ENCODE measurements at regions not wholly inside any gene's neighbourhood (a gene's known extent, or its start where the extent isn't known, plus 50 kb on each side); places are given as distances from the start of the nearest gene placed in this dataset.

DNA sequence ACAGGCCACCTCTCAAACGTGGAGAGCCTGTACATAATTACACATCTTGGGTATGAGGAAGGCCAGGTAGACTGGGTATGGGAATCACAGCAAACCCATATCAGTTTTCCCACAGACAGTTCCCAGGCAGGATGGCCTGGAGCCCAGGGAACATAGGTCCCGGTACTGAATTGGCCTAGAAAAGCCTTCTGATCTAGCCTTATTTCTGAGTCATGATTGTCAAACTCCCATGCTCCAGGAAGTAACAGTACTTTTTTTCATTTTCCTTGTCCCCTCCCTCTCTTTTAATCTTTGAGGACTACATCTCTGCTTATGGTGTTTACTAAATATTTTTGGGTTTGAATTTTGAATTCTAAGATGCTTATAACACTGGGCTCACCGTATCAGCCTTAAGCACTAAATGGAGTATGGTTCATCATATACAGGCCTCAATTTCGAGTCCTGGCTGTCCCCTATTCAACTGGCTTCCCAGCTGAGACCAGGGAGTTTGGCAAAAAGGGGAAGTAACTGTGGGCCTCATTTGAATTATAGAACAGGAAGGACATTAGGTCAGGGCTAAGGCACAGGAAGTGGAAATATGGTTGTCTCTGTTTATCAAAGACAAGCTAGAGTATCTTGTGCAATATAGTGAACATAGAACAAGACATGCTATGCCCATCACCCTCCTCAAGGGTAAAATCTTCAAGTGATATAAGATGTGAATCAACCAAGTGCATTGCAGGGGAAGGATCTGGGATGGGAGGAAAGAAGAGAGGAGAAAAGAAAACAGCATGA lies 494.6 kb downstream of the NTRK3 start:
- no peak for DNase-seq

DNA sequence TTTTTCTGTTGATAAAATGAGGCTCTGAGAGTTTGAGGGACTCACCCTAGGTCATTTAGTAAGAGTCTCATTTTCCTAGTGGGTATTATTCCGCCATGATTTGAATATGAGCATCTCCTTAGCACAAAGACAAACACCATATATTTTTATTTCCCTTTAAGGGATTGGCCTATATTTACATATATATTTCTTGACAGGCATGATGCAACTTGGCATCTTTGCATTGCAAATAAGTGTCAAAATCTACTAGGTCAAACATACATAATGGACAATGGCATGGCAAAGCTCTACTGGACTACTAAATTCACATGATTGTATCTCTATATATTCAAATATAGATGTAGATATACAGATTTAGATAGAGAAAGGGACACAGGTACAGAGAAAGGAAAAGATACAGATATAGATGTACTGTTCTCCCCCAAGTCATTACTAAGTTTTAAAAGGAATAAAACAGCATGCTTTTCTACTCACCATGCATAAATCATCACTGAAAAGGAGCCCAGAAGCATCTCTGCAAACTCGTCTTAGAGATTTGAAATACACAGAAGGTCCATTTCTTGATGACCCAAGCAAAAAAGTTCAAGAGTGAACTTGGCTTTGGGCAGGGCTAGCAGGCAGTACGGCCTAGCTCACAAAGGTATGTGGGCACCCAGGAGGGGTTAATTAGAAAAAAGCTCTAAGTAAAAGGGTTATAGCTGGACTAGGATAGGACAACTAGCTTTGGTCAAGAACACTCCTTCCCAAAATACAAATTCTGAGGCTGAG lies 495.8 kb downstream of the NTRK3 start:
- Mint-ChIP-seq H3K4me3 (no peak overlapping the region), H3K9me3 (peaks cover 0 to 3% of the 10 kb centered on the region in 2 donors), H3K4me1 (ENCODE audit: low read depth in 2 of 2) (peaks cover 6 to 7% of the 10 kb centered on the region in 2 donors), H3K36me3 (ENCODE audit: insufficient read depth) (peaks cover 4% of the 10 kb centered on the region), H3K27ac (no peak overlapping the region), H3K27me3 (peaks cover 0 to 9% of the 10 kb centered on the region in 2 donors)
- DNase-seq = no peak
- ATAC-seq (replicated peaks) = no peak

More for the DNA sequence above, 494.6 kb downstream of the NTRK3 start:
- H3K36me3 Mint-ChIP-seq (ENCODE audit: insufficient read depth) = peaks cover 4% of the 10 kb centered on the region
- ATAC-seq (replicated peaks) = no peak
- H3K4me3 Mint-ChIP-seq = no peak overlapping the region
- H3K9me3 Mint-ChIP-seq = peaks cover 0 to 3% of the 10 kb centered on the region in 2 donors
- H3K4me1 Mint-ChIP-seq (ENCODE audit: low read depth in 2 of 2) = peaks cover 6 to 7% of the 10 kb centered on the region in 2 donors
- H3K27me3 Mint-ChIP-seq = peaks cover 0 to 6% of the 10 kb centered on the region in 2 donors
- H3K27ac Mint-ChIP-seq = no peak overlapping the region

DNA sequence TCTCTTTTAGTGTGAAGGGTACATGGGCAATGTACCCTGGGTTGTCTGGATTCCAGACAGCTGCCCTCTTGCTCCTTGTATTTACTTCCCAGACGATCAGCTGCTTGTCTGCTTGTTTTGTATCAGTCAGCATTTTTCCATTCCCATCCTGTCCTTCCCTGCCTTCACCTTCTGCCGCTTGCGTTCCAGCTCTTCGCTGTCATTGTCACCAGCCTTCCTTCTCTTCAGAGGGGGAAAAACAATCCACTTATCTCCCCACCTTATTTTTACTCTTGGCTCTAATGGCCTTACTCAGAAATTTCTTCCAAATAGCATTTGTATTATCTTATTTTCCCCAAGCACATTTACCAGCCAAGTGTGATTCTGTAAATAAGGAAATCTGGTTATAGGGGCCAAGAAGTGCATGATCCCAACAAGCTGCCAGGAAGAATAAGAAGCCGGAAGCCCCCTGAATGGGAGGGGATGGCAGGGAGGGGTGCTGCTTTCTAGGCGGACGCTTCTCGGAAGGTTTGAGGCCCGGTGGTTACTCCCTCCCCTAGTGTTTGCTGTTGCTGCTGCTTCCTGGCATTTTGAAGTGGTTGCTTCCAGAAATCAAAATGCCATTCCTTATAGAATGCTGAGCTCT lies 497.6 kb downstream of the NTRK3 start:
- no peak overlapping the region for H3K4me3 Mint-ChIP-seq
- H3K9me3 Mint-ChIP-seq = peaks cover 0 to 3% of the 10 kb centered on the region in 2 donors
- H3K27ac Mint-ChIP-seq = no peak overlapping the region
- peaks cover 9% of the 10 kb centered on the region in 2 donors for H3K27me3 Mint-ChIP-seq
- ATAC-seq (replicated peaks) = no peak
- DNase-seq = no peak
- H3K4me1 Mint-ChIP-seq (ENCODE audit: low read depth in 2 of 2) = peaks cover 6 to 7% of the 10 kb centered on the region in 2 donors
- H3K36me3 Mint-ChIP-seq (ENCODE audit: insufficient read depth) = peaks cover 4% of the 10 kb centered on the region

DNA sequence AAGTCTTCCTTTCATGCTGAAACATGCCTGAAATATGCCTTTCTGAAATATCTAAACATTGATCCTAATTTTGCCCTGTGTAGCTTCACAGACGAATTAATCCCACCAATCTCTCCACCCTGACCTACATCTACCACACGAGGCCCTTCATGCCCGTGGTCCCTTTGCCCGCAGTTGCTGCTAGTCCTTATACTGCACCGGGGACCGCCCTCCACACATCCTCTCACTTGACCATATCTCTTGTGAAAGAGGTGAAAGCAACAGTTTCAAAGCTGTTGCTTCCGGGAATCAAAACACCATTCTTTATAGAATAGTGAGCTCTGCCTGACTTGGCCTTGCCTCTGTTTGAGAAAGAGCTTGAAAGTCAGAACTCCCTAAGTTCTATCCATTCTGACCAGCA lies 499.5 kb downstream of the NTRK3 start:
- no peak overlapping the region for H3K4me3 Mint-ChIP-seq
- H3K9me3 Mint-ChIP-seq = no peaks in the 10 kb centered on the region
- H3K27me3 Mint-ChIP-seq = peaks cover 9% of the 10 kb centered on the region in 2 donors
- H3K4me1 Mint-ChIP-seq (ENCODE audit: low read depth in 2 of 2) = peaks cover 4 to 5% of the 10 kb centered on the region in 2 donors
- peaks cover 4% of the 10 kb centered on the region for H3K36me3 Mint-ChIP-seq (ENCODE audit: insufficient read depth)
- DNase-seq (no peak), ATAC-seq (replicated peaks) (no peak)
- no peak overlapping the region for H3K27ac Mint-ChIP-seq

DNA sequence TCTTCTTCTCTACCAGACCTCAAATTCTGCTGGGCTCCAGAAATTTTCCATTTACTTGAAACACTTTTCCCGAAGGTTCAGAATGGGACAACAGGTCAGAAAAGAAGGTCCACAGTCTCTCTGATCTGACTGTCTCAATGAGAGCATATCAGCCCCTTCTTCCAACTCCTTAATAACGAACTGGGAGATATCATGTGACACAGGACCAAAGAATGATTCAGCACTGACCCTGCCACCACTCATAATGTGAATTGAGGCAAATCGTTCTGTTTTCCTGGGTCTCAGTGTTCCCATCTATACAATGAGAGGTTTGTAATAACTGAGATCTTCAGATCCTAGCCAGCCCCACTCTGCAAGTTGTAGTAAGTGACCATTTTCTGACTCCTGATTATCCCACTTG lies 500.5 kb downstream of the NTRK3 start:
- DNase-seq (no peak), ATAC-seq (replicated peaks) (no peak)
- no peaks in the 10 kb centered on the region for H3K4me1 Mint-ChIP-seq (ENCODE audit: low read depth in 2 of 2)
- H3K9me3 Mint-ChIP-seq = no peaks in the 10 kb centered on the region
- no peak overlapping the region for H3K27ac Mint-ChIP-seq
- peaks cover 9% of the 10 kb centered on the region in 2 donors for H3K27me3 Mint-ChIP-seq
- no peak overlapping the region for H3K4me3 Mint-ChIP-seq
- peaks cover 4% of the 10 kb centered on the region for H3K36me3 Mint-ChIP-seq (ENCODE audit: insufficient read depth)

DNA sequence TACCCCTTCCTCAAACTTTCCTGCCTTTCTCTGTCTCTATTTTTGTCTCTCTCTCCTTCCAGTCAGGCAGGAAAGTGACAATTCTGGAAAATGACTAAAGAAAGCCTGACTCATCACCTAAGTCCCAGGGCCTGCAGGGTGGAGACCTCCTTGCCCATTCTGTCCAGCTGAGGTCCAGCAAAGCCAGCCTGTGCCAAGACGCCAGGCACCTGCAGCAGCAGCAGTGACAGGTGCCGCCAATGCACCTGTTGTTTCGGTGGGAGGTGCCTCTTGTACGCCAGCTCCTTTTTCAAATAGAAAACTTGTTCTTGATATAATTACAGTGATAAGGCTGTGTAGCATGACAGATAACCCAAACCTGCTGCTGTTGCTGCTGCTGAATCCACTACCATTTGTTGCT lies 501.3 kb downstream of the NTRK3 start:
- DNase-seq (no peak), ATAC-seq (replicated peaks) (no peak)
- Mint-ChIP-seq H3K4me3 (no peak overlapping the region), H3K4me1 (ENCODE audit: low read depth in 2 of 2) (no peaks in the 10 kb centered on the region), H3K36me3 (ENCODE audit: insufficient read depth) (peaks cover 4% of the 10 kb centered on the region), H3K27ac (no peak overlapping the region), H3K27me3 (peaks cover 9% of the 10 kb centered on the region in 2 donors), H3K9me3 (no peaks in the 10 kb centered on the region)

DNA sequence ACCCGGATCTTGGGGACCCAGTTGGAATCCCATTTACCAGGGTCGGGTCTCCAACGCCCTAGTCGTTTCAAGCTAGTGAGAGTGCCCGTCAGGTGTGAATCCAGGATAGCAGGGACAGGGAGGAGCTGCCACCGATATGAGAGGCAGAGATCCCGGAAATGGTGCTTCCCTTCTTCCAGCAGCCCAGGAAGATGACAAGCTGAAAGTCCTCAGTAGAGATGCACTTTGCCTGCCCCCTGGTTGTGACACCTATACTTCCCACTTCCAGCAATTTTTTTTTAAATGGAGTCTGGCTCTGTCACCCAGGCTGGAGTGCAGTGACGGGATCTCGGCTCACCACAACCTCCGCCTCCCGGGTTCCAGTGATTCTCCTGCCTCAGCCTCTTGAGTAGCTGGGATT lies 503.0 kb downstream of the NTRK3 start:
- DNase-seq (no peak), ATAC-seq (replicated peaks) (no peak)
- Mint-ChIP-seq H3K27me3 (peaks cover 9% of the 10 kb centered on the region in 2 donors), H3K27ac (no peak overlapping the region), H3K36me3 (ENCODE audit: insufficient read depth) (peaks cover 4% of the 10 kb centered on the region), H3K4me1 (ENCODE audit: low read depth in 2 of 2) (no peaks in the 10 kb centered on the region), H3K9me3 (no peaks in the 10 kb centered on the region), H3K4me3 (no peak overlapping the region)

DNA sequence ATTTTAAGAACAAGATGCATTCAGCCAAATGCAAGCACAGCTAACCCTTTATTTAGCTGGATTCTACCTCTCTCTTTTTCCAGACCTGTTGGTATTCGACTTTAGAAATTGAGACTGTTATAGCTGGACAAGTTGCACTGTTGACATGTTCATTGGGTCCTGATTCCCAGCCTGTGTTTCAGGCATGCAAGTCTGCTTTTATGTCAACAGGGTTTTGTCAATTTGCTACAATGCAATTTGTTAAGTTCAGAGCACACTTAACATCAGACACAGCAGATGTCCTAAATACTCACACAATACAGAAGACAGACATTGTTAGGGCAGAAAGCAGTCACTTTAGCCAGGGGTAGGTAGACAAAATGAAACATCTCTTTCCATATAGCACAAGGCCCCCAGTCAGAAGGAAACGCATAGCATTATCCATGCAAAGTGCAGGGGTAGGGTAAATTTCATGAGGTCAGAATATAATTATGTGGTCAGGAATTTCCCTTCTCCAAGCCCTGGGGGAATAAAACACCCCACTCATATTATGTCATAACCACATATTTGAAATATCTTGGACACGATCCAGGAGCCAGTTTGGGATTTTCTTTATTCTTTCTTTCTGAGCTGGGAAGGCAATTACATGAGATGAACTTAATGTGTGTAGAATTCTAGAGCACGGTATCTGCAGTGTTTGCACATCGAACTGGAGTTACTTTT lies 504.1 kb downstream of the NTRK3 start:
- Mint-ChIP-seq H3K27me3 (peaks cover 9 to 16% of the 10 kb centered on the region in 2 donors), H3K4me3 (no peak overlapping the region), H3K27ac (no peak overlapping the region), H3K4me1 (ENCODE audit: low read depth in 2 of 2) (no peaks in the 10 kb centered on the region), H3K9me3 (no peaks in the 10 kb centered on the region), H3K36me3 (ENCODE audit: insufficient read depth) (no peaks in the 10 kb centered on the region)
- ATAC-seq (replicated peaks) (no peak), DNase-seq (no peak)

DNA sequence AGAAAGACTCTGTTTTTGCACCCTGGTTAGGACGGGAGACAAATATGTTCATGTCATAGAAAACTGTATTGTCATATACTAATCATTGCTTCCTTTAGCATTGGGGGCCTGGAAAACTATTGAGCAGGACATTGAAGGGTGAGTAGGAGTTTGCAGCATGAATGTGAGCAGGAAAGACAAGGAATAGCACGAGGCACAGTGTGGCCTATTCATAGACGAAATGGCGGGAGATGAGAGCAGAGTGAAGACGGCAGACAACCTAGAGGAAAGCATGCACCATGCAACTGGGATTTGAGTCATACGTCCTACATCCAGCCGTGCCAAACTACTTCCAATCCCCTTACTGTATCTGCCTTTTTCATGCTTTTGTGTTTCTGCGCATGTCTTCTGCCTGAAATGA lies 508.1 kb downstream of the NTRK3 start:
- H3K27me3 Mint-ChIP-seq = peaks cover 0 to 21% of the 10 kb centered on the region in 2 donors
- DNase-seq = no peak
- no peaks in the 10 kb centered on the region for H3K9me3 Mint-ChIP-seq

DNA sequence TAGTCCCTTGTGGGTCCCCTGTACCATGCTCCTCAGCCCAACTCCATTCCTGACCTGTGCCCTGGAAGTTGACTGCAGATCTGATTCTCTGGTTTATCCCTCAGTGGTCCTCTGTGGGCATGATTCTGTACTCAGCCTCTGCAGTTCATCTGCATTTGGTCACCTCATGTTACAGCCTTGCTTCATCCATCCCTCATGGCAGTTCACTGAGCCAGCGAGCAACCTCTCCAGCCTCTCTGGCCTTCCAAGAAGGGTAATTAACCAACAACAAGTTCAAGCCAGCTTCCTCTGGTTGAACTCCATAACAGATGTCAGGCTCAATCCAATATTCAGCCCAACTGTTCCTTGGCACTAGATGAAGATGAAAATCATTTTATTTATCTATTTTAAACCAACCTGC lies 509.5 kb downstream of the NTRK3 start:
- Mint-ChIP-seq H3K4me3 (no peak overlapping the region), H3K9me3 (no peaks in the 10 kb centered on the region), H3K27me3 (peaks cover 0 to 21% of the 10 kb centered on the region in 2 donors), H3K27ac (no peak overlapping the region), H3K36me3 (ENCODE audit: insufficient read depth) (no peaks in the 10 kb centered on the region), H3K4me1 (ENCODE audit: low read depth in 2 of 2) (no peaks in the 10 kb centered on the region)
- DNase-seq (no peak), ATAC-seq (replicated peaks) (no peak)

More for the DNA sequence above, 508.1 kb downstream of the NTRK3 start:
- H3K4me1 Mint-ChIP-seq (ENCODE audit: low read depth in 2 of 2) = no peaks in the 10 kb centered on the region
- H3K4me3 Mint-ChIP-seq = no peak overlapping the region
- H3K27ac Mint-ChIP-seq = no peak overlapping the region
- no peaks in the 10 kb centered on the region for H3K36me3 Mint-ChIP-seq (ENCODE audit: insufficient read depth)
- no peak for ATAC-seq (replicated peaks)

DNA sequence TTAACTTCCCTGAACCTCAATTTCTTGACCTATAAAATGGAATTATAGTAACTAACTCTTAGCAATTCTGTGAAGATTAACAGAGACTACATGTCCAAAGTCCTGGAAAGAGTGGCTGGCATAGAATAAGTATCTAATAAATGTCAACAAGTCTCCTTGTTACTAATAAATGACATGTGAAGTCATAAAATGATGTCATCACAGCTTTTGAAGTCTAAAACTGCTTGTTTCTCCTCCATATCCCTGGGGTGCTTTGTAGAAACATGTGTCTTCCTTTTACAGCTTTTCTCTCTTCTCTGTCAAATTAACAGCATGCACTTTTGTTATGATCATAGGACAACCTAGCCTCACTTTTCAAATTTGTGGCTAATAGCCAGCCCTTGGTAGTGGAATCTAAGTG lies 510.2 kb downstream of the NTRK3 start:
- no peak for ATAC-seq (replicated peaks)
- peaks cover 0 to 21% of the 10 kb centered on the region in 2 donors for H3K27me3 Mint-ChIP-seq
- H3K27ac Mint-ChIP-seq = no peak overlapping the region
- no peaks in the 10 kb centered on the region for H3K4me1 Mint-ChIP-seq (ENCODE audit: low read depth in 2 of 2)
- H3K36me3 Mint-ChIP-seq (ENCODE audit: insufficient read depth) = no peaks in the 10 kb centered on the region
- H3K4me3 Mint-ChIP-seq = no peak overlapping the region
- no peaks in the 10 kb centered on the region for H3K9me3 Mint-ChIP-seq
- DNase-seq = no peak

DNA sequence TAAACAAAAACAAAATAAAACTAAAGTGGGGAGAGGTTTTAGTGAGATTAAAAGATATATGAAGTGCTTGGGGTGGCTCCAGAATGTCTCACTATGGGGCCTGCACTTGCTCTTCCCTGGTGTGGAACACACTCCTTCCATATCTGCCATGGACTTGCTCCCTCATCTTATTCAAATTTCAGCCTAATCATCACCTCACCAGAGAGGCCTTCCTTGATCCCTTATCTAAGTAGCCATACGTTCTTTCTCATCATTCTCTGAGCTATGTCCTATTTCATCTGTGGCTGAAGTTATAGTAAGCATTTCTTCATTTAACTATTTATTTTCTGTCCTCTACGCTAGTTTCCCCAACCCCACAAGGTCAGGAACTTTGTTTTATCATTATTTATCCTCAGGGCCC lies 511.7 kb downstream of the NTRK3 start:
- ATAC-seq (replicated peaks) (no peak), DNase-seq (no peak)
- Mint-ChIP-seq H3K36me3 (ENCODE audit: insufficient read depth) (no peaks in the 10 kb centered on the region), H3K4me1 (ENCODE audit: low read depth in 2 of 2) (no peaks in the 10 kb centered on the region), H3K27ac (no peak overlapping the region), H3K9me3 (no peaks in the 10 kb centered on the region), H3K4me3 (no peak overlapping the region), H3K27me3 (peaks cover 0 to 21% of the 10 kb centered on the region in 2 donors)

DNA sequence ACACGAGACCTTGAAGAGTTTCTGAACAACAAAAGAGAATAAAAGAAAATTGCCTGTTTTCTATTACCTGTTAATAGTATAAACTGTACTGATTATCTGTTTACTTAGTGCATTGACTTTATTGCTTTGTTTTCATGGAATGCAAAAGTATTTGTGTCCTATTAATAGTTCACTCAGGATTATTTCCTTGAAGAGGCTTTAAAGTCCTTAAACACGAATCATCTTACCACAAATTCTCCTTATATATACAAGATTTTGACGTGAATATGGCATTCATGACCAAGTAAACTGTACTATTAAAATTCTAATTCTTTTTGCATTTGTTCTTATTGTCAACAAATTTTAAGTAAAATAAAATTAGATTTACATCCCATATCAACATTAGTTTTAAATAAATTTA lies 513.0 kb downstream of the NTRK3 start:
- Mint-ChIP-seq H3K4me1 (ENCODE audit: low read depth in 2 of 2) (no peaks in the 10 kb centered on the region), H3K9me3 (no peaks in the 10 kb centered on the region), H3K4me3 (no peak overlapping the region), H3K27ac (no peak overlapping the region), H3K36me3 (ENCODE audit: insufficient read depth) (no peaks in the 10 kb centered on the region), H3K27me3 (peaks cover 0 to 21% of the 10 kb centered on the region in 2 donors)
- no peak for ATAC-seq (replicated peaks)
- no peak for DNase-seq

Measured in effector memory CD8-positive, alpha-beta T cell (primary cell).